ENCODE measurements at regions not wholly inside any gene's neighbourhood (a gene's known extent, or its start where the extent isn't known, plus 50 kb on each side); places are given as distances from the start of the nearest gene placed in this dataset.
"Not testable (repeated sequence)": the region's sequence is repeated elsewhere in the genome, so short reads cannot be mapped to it uniquely, and the experiment has no call there.

DNA sequence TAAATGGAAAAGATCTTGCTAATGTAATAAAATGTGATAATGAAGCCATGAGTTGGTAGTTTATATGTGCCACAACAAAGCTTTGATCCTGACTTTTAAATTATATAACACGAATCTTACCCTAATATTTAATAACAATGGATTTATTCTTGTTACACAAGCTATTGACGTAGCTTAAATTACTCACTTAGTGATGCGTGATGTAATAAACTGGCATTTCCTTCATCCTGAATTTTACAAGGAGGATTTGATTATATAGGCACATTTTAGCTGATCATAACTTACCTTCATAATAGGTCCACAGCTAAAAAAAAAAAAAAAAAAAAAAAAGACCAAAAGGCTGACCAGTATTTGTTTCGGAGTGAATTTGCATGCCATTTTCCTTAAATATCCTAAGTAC is 76.2 kb upstream of the IVNS1ABP start:
- intact Hi-C loops (cut with DNase I), result no loop called here
- TF ChIP-seq POLR2A (IDR thresholded peaks at IDR 0.05), result no peak
- TF ChIP-seq, protein P1, sequence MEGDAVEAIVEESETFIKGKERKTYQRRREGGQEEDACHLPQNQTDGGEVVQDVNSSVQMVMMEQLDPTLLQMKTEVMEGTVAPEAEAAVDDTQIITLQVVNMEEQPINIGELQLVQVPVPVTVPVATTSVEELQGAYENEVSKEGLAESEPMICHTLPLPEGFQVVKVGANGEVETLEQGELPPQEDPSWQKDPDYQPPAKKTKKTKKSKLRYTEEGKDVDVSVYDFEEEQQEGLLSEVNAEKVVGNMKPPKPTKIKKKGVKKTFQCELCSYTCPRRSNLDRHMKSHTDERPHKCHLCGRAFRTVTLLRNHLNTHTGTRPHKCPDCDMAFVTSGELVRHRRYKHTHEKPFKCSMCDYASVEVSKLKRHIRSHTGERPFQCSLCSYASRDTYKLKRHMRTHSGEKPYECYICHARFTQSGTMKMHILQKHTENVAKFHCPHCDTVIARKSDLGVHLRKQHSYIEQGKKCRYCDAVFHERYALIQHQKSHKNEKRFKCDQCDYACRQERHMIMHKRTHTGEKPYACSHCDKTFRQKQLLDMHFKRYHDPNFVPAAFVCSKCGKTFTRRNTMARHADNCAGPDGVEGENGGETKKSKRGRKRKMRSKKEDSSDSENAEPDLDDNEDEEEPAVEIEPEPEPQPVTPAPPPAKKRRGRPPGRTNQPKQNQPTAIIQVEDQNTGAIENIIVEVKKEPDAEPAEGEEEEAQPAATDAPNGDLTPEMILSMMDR (IDR thresholded peaks at IDR 0.05), result no peak
- H3K36me3 ChIP-seq, result no peaks in the 10 kb centered on the region
- no peaks in the 10 kb centered on the region for H3K27me3 ChIP-seq
- DNase-seq (no peak), ATAC-seq (no peak)
- H3K9me3 ChIP-seq, result no peaks in the 10 kb centered on the region
- WGBS, 4 donors, result 94 to 98% (median 97%) methylated on average over 4 of the region's 4 CpGs
- H3K4me3 ChIP-seq, result no peak overlapping the region
- H3K4me1 ChIP-seq, result no peaks in the 10 kb centered on the region
- no peak overlapping the region for H3K27ac ChIP-seq

DNA sequence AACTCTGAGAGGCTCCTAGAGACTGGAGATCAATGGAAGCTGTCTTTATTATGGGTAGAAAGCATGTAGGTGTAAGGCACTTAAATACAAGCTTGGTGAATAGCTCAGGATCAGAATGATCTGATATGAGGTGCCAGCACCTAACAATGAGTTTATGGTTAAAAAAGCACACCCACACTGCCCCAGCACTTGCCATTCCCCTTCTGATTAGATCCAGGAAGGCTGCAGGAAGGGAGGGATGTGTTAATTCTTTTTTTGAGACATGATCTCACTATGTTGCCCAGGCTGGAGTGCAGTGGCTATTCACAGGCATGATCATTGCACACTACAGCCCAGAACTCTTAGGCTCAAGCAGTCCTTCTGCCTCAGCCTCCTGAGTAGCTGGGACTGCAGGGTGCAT is 71.8 kb upstream of the IVNS1ABP start:
- ATAC-seq, result peak in 1 of 4 donors; percentile 30
- TF ChIP-seq POLR2A (IDR thresholded peaks at IDR 0.05), result no peak
- TF ChIP-seq, protein P1 (IDR thresholded peaks at IDR 0.05), result no peak

DNA sequence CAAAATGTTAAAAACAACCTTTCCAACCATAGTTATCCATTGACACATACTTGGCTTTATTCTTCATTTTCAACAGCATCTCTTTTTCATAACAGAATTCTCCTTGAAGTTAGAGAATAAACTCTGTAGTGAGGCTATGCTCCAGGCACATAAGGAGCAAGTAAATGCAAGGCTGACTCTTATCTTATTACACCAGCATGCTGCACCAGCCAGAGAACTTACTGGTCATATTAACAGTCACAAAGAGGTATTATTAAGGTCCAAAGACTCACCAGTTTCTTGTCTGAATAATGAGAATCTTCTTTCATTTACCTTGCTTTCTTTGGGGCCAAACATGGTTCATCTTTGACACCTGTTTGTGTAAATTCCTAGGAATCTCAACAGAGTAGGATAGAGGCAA is 71.3 kb upstream of the IVNS1ABP start:
- H3K36me3 ChIP-seq, result no peaks in the 10 kb centered on the region
- intact Hi-C loops (cut with DNase I), result no loop called here
- no peak overlapping the region for H3K4me3 ChIP-seq
- H3K9me3 ChIP-seq, result no peaks in the 10 kb centered on the region
- H3K4me1 ChIP-seq, result no peaks in the 10 kb centered on the region
- no peaks in the 10 kb centered on the region for H3K27me3 ChIP-seq
- TF ChIP-seq, protein P1 (IDR thresholded peaks at IDR 0.05), result no peak
- no peak for TF ChIP-seq POLR2A (IDR thresholded peaks at IDR 0.05)
- no peak overlapping the region for H3K27ac ChIP-seq
- no peak for DNase-seq
- ATAC-seq, result no peak

More for the DNA sequence above, 71.8 kb upstream of the IVNS1ABP start:
- intact Hi-C loops (cut with DNase I), result no loop called here
- Histone ChIP-seq H3K27me3 (no peaks in the 10 kb centered on the region), H3K9me3 (no peaks in the 10 kb centered on the region), H3K36me3 (no peaks in the 10 kb centered on the region), H3K4me1 (no peaks in the 10 kb centered on the region), H3K4me3 (no peak overlapping the region), H3K27ac (no peak overlapping the region)
- DNase-seq, result no peak

DNA sequence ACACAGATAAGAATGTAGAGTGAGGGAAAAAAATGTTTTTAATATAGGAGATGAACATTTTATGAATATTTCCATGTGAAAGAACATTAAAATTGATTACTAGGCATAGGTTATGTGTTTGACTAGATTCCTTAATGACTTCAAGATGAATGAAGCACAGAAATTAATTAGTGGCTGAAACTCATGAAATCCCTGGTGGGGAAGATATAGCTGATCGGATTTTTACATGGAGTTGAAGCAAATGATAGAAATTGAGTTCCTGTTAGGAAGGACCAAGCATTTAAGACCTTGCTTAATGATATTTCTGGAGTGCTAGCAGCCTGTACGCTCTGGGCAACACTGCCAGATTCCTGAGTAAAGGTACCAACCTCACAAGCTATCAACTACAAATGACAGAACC is 68.9 kb upstream of the IVNS1ABP start:
- intact Hi-C loops (cut with DNase I), result no loop called here
- H3K9me3 ChIP-seq, result no peaks in the 10 kb centered on the region
- H3K36me3 ChIP-seq, result no peaks in the 10 kb centered on the region
- ATAC-seq, result no peak
- TF ChIP-seq, protein P1 (IDR thresholded peaks at IDR 0.05), result no peak
- no peak for TF ChIP-seq POLR2A (IDR thresholded peaks at IDR 0.05)
- H3K27me3 ChIP-seq, result no peaks in the 10 kb centered on the region
- no peak for DNase-seq
- WGBS, 4 donors, result 88 to 98% (median 90%) methylated on average over 2 of the region's 2 CpGs
- H3K4me3 ChIP-seq, result no peak overlapping the region
- no peak overlapping the region for H3K27ac ChIP-seq
- H3K4me1 ChIP-seq, result no peaks in the 10 kb centered on the region

DNA sequence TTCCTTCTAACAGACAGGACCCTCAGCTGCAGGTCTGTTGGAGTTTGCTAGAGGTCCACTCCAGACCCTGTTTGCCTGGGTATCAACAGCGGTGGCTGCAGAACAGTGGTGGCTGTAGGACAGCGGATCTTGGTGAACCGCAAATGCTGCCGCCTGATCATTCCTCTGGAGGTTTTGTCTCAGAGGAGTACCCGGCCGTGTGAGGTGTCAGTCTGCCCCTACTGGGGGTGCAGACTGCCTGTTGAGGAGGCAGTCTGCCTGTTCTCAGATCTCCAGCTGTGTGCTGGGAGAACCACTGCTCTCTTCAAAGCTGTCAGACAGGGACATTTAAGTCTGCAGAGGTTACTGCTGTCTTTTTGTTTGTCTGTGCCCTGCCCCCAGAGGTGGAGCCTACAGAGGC is 66.8 kb upstream of the IVNS1ABP start:
- ATAC-seq; H3K4me1 ChIP-seq; H3K9me3 ChIP-seq; DNase-seq; H3K27ac ChIP-seq; intact Hi-C loops (cut with DNase I); H3K36me3 ChIP-seq; H3K4me3 ChIP-seq; H3K27me3 ChIP-seq: not testable (repeated sequence)
- WGBS, 4 donors, result 74 to 100% (median 83%) methylated on average over 2 to 6 of the region's 6 CpGs
